Gastroesophageal sphincter (tissue), 3 donors: ENCODE measurements at regions not wholly inside any gene's neighbourhood (a gene's known extent, or its start where the extent isn't known, plus 50 kb on each side); places are given as distances from the start of the nearest gene placed in this dataset.

Experiments
- CTCF ChIP-seq, 4 experiments: fragments of 200-600 bp in 2 of 4; fragments of 450-650 bp in 2 of 4; sonication (generic) in 1 of 4; IDR thresholded peaks; one replicate each; pipeline ENCODE4 v1.5.1; 2017 to 2019; ENCODE audit warnings: antibody characterized with exemption in 4 of 4, mild to moderate bottlenecking in 2 of 4, moderate library complexity in 2 of 4
- EP300 ChIP-seq: sonication (generic); formaldehyde crosslinking; IDR thresholded peaks from one replicate; pipeline ENCODE4 v1.6.1; 2017; ENCODE audit warnings: antibody characterized with exemption, mild to moderate bottlenecking
- POLR2A ChIP-seq, 2 donors: fragments of 450-650 bp; IDR thresholded peaks; one replicate each; pipeline ENCODE4 v1.6.1; 2017; ENCODE audit warnings: antibody characterized with exemption in 2 of 2, mild to moderate bottlenecking in 2 of 2, moderate library complexity in 1 of 2
- POLR2AphosphoS5 ChIP-seq: sonication (generic); formaldehyde crosslinking; IDR thresholded peaks from one replicate; pipeline ENCODE4 v1.6.1; 2017; ENCODE audit warnings: antibody characterized with exemption

- TF ChIP-seq CTCF (IDR thresholded peaks at IDR 0.05) (peak in 3 of 4 experiments; percentile 11 to 39 (median 26)), POLR2A (IDR thresholded peaks at IDR 0.05) (no peak), POLR2AphosphoS5 (no peak), EP300 (no peak)
Measured at GRCh38 chr17:12342609-12343435, 322.1 kb downstream of the MAP2K4 start.
